Type B pancreatic cell (in vitro differentiated cells): ENCODE measurements at regions not wholly inside any gene's neighbourhood (a gene's known extent, or its start where the extent isn't known, plus 50 kb on each side); places are given as distances from the start of the nearest gene placed in this dataset.
A peak's percentile ranks its signal among the peaks of the same experiment; 100 is the strongest.

Source experiments
- DNase-seq: peaks from one replicate; pipeline ENCODE4 v3.0.0; 2021; ENCODE audit warnings: mixed read lengths; ENCODE audit not compliant: unreplicated experiment; ENCODE audit errors: extremely low spot score
- H3K27ac Mint-ChIP-seq: 2 replicates; pipeline ENCODE4 v1.8.0; 2021; ENCODE audit warnings: mild to moderate bottlenecking, mixed read lengths
- H3K27me3 Mint-ChIP-seq: 2 replicates; pipeline ENCODE4 v1.8.0; 2021; ENCODE audit warnings: mixed read lengths
- H3K36me3 Mint-ChIP-seq: 2 replicates; pipeline ENCODE4 v1.8.0; 2021; ENCODE audit warnings: mixed read lengths
- H3K4me1 Mint-ChIP-seq: one replicate; pipeline ENCODE4 v1.8.0; 2021; ENCODE audit warnings: mixed read lengths; ENCODE audit not compliant: unreplicated experiment
- H3K4me3 Mint-ChIP-seq: 2 replicates; pipeline ENCODE4 v1.8.0; 2021; ENCODE audit warnings: mild to moderate bottlenecking, mixed read lengths
- H3K9me3 Mint-ChIP-seq: 2 replicates; pipeline ENCODE4 v1.8.0; 2021; ENCODE audit warnings: mixed read lengths
- CTCF ChIP-seq: fragments of 200-600 bp; sonication (generic); conservative IDR thresholded peaks from 2 replicates; pipeline ENCODE4 v1.5.0; 2021; ENCODE audit warnings: antibody characterized with exemption, mild to moderate bottlenecking

GRCh38 chr6:81998432-81998831 lies 246.0 kb upstream of the TENT5A start:
- Mint-ChIP-seq H3K4me1 (peaks cover 15% of the 10 kb centered on the region), H3K27me3 (no peaks in the 10 kb centered on the region), H3K9me3 (no peaks in the 10 kb centered on the region), H3K4me3 (no peak overlapping the region), H3K36me3 (no peaks in the 10 kb centered on the region), H3K27ac (no peak overlapping the region)
- no peak for DNase-seq
- TF ChIP-seq CTCF = no peak

GRCh38 chr6:81997090-81997926 lies 244.8 kb upstream of the TENT5A start:
- Mint-ChIP-seq H3K4me3 (no peak overlapping the region), H3K27me3 (no peaks in the 10 kb centered on the region), H3K9me3 (no peaks in the 10 kb centered on the region), H3K4me1 (peaks cover 15% of the 10 kb centered on the region), H3K27ac (peak overlapping the region; percentile 49), H3K36me3 (no peaks in the 10 kb centered on the region)
- no peak for DNase-seq
- no peak for TF ChIP-seq CTCF

GRCh38 chr6:81996414-81996813 lies 243.9 kb upstream of the TENT5A start:
- H3K36me3 Mint-ChIP-seq = no peaks in the 10 kb centered on the region
- no peaks in the 10 kb centered on the region for H3K27me3 Mint-ChIP-seq
- no peak overlapping the region for H3K27ac Mint-ChIP-seq
- no peak overlapping the region for H3K4me3 Mint-ChIP-seq
- no peak for DNase-seq
- peaks cover 15% of the 10 kb centered on the region for H3K4me1 Mint-ChIP-seq
- TF ChIP-seq CTCF = no peak
- no peaks in the 10 kb centered on the region for H3K9me3 Mint-ChIP-seq

- Mint-ChIP-seq H3K27me3 (no peaks in the 10 kb centered on the region), H3K9me3 (no peaks in the 10 kb centered on the region), H3K4me3 (no peak overlapping the region), H3K36me3 (no peaks in the 10 kb centered on the region), H3K27ac (no peak overlapping the region), H3K4me1 (peaks cover 15% of the 10 kb centered on the region)
- no peak for DNase-seq
- TF ChIP-seq CTCF = no peak
Measured at GRCh38 chr6:81995548-81996289, 243.2 kb upstream of the TENT5A start.

GRCh38 chr6:81988871-81989270 lies 236.4 kb upstream of the TENT5A start:
- Mint-ChIP-seq H3K4me3 (no peak overlapping the region), H3K4me1 (no peaks in the 10 kb centered on the region), H3K9me3 (no peaks in the 10 kb centered on the region), H3K36me3 (no peaks in the 10 kb centered on the region), H3K27me3 (no peaks in the 10 kb centered on the region), H3K27ac (no peak overlapping the region)
- no peak for TF ChIP-seq CTCF
- no peak for DNase-seq
